ENCODE measurements at regions not wholly inside any gene's neighbourhood (a gene's known extent, or its start where the extent isn't known, plus 50 kb on each side); places are given as distances from the start of the nearest gene placed in this dataset.

GRCh38 chr6:148143771-148144170 is 198.9 kb upstream of the SASH1 start:
- TF ChIP-seq CTCF (IDR thresholded peaks at IDR 0.05; ENCODE audit: insufficient read depth, low read length), result no peak
- no peak for DNase-seq (ENCODE audit: low read depth in 1 of 2, low spot score in 1 of 2)
- Histone ChIP-seq H3K27me3 (ENCODE audit: insufficient read depth, poor library complexity, severe bottlenecking) (no peaks in the 10 kb centered on the region), H3K4me3 (replicated peaks; ENCODE audit: insufficient read depth, low read length) (no peak overlapping the region), H3K27ac (replicated peaks) (no peak overlapping the region)

GRCh38 chr6:148144917-148145521 is 197.6 kb upstream of the SASH1 start:
- H3K27ac ChIP-seq (replicated peaks), result no peak overlapping the region
- TF ChIP-seq GABPA (IDR thresholded peaks at IDR 0.05; ENCODE audit: low read depth) (no peak), CTCF (IDR thresholded peaks at IDR 0.05; ENCODE audit: insufficient read depth, low read length) (peak; percentile 79)
- H3K27me3 ChIP-seq (ENCODE audit: insufficient read depth, poor library complexity, severe bottlenecking), result no peaks in the 10 kb centered on the region
- DNase-seq (ENCODE audit: low read depth in 1 of 2, low spot score in 1 of 2), result peak; percentile 15 to 65
- no peak overlapping the region for H3K4me3 ChIP-seq (replicated peaks; ENCODE audit: insufficient read depth, low read length)

GRCh38 chr6:148146717-148147462 is 195.7 kb upstream of the SASH1 start:
- TF ChIP-seq GABPA (IDR thresholded peaks at IDR 0.05; ENCODE audit: low read depth) (no peak), POLR2AphosphoS5 (IDR thresholded peaks at IDR 0.05; ENCODE audit: low read depth) (no peak), CTCF (IDR thresholded peaks at IDR 0.05; ENCODE audit: insufficient read depth, low read length) (no peak), REST (IDR thresholded peaks at IDR 0.05; ENCODE audit: insufficient replicate concordance, low read depth) (no peak), SPI1 (IDR thresholded peaks at IDR 0.05; ENCODE audit: borderline replicate concordance, low read depth) (no peak)
- no peak for DNase-seq (ENCODE audit: low read depth in 1 of 2, low spot score in 1 of 2)
- Histone ChIP-seq H3K27ac (replicated peaks) (no peak overlapping the region), H3K4me3 (replicated peaks; ENCODE audit: insufficient read depth, low read length) (no peak overlapping the region), H3K27me3 (ENCODE audit: insufficient read depth, poor library complexity, severe bottlenecking) (no peaks in the 10 kb centered on the region)

- H3K27ac ChIP-seq (replicated peaks), result no peak overlapping the region
- TF ChIP-seq GABPA (IDR thresholded peaks at IDR 0.05; ENCODE audit: low read depth) (no peak), SPI1 (IDR thresholded peaks at IDR 0.05; ENCODE audit: borderline replicate concordance, low read depth) (no peak), POLR2AphosphoS5 (IDR thresholded peaks at IDR 0.05; ENCODE audit: low read depth) (no peak), CTCF (IDR thresholded peaks at IDR 0.05; ENCODE audit: insufficient read depth, low read length) (no peak), REST (IDR thresholded peaks at IDR 0.05; ENCODE audit: insufficient replicate concordance, low read depth) (no peak)
- H3K4me3 ChIP-seq (replicated peaks; ENCODE audit: insufficient read depth, low read length), result no peak overlapping the region
- H3K27me3 ChIP-seq (ENCODE audit: insufficient read depth, poor library complexity, severe bottlenecking), result no peaks in the 10 kb centered on the region
- no peak for DNase-seq (ENCODE audit: low read depth in 1 of 2, low spot score in 1 of 2)
Measured at GRCh38 chr6:148147463-148147830, 195.2 kb upstream of the SASH1 start.

Data from HL-60 (cell line).